GM19328 (cell line): ENCODE measurements at regions not wholly inside any gene's neighbourhood (a gene's known extent, or its start where the extent isn't known, plus 50 kb on each side); places are given as distances from the start of the nearest gene placed in this dataset.

Source experiments
- ATAC-seq: cut with Tn5 transposase; IDR thresholded peaks from one replicate; pipeline ENCODE4 v1.9.1; 2021; ENCODE audit warnings: mild to moderate bottlenecking, moderate library complexity; ENCODE audit not compliant: unreplicated experiment

DNA sequence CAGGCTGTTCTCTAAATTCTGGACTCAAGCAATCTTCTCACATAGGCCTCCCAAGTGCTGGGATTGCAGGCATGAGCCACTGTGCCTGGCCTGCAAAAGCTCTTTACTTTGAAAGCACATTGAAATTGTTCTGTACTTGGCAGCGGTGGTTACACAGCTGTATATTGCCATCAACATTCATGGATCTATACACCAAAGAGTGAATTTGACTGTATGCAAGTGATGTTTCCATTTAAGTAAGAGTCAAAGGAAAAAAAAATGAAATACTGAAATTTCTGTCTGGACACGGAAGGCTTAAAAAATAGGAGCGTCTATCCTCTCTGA lies 450.6 kb upstream of the PSMD7 start:
- ATAC-seq, result no peak

DNA sequence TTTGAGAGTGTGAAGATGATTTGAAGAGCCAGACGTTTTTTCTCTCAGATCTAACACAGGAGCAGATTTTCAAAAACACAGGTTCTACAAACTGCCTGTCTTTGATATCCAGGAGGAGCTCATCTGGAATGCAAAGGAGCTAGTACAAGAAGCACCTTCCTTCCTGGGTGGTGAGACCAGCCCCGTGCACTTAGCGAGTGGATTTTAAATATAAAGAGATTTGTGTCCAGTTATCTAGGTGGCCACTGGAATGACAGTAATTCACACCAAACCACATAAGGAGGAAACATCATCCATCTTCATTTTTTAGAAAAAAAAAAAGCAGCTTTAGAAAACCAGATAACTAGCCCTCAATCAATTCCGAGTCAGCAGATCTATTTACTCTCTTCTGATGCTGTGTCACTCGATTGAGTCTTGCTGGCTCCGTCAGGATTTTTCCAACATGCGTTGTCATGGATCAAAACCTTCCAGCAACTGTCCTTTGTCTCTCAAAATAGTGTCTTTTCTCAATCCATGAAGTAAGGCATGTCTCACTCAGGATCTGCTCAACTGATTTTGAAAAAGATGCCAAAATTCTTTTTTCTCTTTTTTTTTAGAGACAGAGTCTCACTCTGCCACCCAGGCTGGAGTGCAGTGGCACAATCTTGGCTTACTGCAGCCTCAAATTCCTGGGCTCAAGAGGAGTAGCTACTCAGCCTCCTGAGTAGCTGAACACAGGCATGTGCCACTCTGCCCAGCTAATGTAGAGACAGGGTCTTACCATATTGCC lies 451.2 kb upstream of the PSMD7 start:
- ATAC-seq, result no peak

DNA sequence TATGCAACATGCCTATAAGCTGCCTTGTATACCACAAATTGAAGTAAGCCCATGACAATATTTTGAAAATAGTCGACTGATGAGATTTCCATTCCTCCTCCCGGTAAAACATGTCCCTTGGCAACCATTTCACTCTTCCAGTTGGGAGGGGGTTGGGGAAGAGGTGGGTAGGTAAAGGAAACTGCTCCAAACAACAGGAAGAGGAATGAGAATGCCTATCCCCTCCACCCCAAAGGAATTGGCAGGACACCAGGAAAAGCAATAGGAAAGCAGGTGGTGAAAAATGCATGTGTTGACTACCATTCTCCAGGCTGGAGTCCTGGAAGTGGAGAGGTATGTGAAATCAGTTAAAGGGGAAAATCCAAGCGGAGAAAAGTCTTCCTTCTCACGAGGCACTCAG lies 455.9 kb upstream of the PSMD7 start:
- ATAC-seq, result no peak

DNA sequence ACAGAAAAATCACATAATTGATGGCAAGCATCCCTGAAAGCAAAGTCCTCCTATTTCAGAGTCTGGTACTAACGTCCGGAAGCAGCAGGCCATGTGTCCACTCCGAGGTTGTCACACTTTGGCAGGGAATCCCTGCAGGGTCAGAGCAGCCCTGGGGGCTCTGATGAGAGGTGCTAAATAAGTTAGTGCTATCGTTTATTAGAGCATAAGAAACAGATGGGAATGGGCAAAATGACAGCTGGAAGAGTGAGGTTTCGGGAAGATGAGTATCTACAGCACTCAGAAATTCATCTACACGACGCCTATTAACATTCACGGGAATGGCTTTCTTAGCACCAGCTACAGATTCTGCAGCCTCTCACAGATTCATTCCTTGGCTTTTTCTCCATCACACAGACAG lies 465.4 kb upstream of the PSMD7 start:
- ATAC-seq, result no peak

DNA sequence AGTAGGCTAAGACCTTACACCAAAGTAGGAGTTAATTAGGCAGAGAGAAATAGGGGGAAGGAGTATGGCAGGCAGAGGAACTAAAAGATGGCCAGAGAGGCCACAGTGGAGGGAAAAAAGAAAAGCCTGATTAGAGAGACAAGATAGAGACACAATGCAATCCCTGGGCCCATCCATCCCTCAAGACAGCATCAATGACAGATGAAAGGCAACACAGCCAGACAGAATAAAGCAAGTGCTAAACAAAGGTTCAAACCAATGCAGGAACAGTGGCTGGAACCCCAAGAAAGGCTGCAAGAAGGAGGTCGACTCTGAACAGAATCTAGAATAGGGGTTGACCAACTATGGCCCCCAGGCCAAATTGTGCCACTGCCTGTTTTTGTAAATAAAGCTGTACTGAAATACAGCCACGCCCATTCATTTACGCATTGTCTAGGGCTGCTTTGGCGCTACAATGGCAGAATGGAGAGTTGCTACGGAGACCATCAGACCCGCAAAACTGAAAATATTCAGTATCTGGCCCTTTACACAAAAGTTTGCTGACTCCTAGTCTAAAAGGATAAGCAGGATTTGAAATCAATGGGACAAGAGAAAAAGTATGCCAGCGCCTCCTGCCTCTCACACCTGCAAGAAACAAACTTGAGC lies 473.3 kb upstream of the PSMD7 start:
- no peak for ATAC-seq

DNA sequence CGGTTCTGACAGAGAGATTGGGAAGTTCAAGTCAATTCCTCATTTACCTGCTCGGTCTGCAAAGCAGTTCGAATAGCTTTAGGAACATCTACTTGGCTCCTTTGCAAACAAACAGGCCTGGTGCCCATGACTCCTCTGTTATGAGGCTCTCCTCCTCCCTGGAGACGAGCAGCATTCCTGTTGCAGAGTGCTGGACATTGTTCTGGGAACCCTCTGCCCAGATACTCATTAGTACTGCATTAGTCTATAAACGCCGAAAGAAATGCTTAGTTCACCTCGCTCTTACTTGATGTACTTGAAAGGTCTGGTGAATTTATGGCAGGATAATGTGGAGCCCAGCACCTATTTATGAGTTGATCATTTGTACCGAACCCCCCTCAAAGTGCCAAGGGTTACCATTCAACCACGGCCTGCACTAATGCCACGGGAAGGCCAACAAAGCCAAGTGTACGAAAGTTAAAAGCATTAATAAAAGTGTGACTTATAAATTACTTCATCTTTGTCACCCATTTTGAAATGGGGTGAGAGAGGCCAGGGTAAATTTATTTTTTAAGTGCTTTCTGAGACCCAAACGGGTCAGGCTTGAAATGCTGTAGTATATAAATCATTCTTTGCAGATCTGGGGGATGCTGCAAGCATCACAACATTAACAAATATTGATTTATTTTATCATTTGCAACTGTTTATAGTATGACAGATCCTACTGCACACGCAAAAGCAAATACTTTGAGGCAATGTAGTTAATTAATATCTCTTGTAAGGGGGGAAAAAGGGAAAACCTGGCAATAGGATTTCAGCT lies 478.9 kb upstream of the PSMD7 start:
- no peak for ATAC-seq

DNA sequence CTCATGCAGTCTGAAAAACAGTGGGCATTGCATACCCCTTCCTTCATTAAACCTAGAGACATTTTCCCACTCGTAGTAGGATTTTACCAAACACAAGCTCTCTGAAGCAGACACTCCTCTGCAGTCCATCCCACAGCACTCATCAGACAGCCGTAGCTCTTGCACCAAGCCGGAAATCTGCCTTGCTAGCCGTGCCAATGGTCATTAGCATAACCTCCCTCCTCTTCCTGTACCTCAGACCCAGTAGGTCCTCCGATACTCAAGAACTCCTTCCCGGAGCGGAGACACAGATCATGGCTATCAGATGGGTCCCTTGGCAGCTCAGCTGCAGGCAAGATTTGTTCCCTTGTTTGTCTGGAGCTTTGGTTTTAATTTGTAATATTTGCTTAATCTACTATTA lies 483.1 kb upstream of the PSMD7 start:
- no peak for ATAC-seq

DNA sequence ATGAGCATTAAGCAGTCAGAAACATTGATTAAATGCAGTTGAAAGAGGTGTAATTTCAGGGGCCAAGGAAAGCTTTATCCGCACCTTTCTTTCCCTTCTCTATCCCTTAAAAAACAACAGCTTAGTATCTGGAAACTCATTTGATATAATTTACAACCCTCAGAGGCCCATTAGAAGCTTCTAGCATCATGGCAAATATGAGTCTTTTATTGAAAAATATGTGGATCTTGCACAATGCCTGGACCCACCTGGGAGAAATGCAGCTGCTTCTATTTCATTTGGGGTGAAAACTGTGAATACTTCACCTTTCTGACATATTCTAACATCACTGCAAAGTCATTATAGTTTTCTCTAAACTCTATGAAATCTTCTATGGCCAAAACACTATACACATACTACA lies 492.2 kb upstream of the PSMD7 start:
- ATAC-seq, result no peak

DNA sequence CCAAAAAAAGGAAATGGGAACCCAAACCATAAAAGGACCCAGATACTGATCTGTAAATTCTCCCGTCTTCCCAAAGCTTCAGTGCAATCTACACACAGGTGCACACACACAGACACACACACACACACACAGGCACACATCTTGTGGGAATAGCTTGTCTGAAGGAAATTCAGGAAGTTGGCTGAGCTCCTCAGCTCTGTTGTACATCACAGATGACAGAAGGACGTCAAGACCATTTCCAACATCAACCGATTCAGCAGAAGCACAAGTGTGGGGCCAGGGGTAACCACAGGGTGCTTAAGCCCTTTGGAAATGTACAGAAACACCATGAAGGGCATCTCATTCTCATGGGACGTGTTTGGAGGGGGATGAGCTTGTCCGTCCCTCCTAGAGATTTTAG lies 498.1 kb upstream of the PSMD7 start:
- ATAC-seq, result no peak

DNA sequence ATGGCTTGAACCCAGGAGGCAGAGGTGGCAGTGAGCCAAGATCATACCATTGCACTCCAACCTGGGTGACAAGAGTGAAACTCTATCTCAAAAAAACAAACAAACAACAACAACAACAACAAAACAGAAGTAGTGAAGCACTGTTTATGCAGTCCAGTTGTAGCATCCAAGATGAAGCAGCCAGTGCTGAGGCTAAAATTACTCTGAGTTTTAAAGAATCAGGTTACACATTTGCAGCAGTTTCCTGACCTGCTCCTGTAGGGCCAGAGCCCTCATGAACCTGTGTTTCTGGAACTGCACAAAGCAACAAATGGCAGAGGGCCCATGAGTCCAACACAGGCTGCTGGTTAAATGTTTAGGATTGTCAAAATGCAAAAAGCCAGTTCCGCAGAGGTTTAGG lies 499.5 kb upstream of the PSMD7 start:
- ATAC-seq, result no peak

DNA sequence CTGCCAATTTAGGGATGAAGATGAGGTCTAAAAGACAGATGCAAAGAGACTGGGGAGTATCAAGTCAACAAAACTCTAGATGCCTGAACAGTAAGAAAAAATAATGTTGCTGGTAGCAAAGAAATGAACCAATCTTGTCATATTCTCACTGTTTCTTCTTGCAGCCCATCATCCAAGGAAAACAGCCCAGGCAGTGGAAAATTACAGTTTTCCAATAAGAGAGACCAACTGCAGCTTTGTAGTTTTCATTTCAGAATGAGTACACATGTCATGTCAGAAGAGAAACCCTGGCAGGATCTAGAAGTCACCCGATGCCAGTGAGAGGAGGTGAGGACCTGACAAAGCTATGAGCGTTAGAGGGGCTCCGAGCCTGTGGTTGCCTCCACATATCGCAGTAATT lies 500.4 kb upstream of the PSMD7 start:
- ATAC-seq, result no peak

DNA sequence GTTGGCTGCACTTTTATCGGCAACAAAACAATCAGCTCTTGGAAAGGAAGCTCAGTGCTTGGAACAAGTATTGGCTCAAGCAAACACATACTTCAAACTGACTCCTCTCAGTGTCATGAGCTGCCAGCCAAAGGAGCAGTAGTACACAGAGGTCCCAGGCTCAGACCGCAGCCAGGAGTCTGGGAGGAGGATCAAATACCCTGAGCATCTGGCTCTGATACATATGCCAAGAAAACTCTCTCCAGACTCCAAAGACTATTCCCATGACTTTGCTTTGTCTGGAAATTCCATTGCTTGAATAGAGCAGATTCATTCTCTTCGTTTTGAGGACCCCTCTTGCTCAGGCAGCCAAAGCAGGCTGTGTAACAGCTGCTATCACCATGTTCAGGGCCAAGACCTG lies 501.6 kb upstream of the PSMD7 start:
- ATAC-seq, result no peak

DNA sequence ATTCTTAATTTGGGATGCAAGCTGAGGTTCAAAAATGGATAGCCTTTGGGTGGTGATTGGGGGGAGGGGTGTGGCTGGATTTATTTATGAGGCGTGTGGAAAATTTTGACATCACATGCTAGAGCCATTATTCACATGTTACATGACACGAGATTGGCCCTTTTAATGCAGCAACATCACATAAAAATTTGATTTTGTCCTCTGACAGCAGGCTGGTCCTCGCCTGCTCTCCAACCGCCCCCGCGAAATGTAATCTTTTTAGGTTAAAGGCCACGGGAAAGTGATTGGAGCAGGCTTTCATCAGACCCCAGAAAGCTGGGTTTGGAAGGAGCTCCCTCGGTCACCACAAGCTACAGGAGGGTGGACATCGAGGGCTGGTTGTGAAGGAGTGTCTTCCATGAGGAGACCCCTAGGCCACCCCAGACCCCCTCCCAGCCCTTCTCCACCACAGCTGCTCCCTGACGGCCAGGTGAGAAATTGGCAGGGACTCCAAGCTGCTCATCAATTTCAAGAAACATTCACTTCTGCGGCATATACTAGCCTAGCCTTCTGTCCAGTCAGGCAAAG lies 502.7 kb upstream of the PSMD7 start:
- no peak for ATAC-seq

DNA sequence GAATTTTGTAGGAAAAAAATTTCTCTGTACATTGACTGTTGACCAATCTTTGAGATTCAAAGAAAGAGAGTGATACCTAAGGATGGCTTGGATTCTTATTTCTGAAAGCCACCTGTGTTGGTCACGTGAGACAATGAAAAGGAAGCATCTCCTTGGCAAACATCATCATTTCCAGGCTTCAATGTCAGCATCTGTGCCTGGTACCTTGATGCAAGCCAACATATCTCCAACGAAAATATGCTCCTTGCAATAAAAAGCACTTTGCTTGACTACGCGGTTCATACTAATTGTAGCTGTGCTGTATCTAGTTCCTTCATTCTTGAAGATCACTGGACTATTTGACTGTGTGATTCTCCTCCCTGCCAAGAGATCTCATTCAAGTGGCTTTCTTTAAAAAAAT lies 503.4 kb upstream of the PSMD7 start:
- no peak for ATAC-seq

DNA sequence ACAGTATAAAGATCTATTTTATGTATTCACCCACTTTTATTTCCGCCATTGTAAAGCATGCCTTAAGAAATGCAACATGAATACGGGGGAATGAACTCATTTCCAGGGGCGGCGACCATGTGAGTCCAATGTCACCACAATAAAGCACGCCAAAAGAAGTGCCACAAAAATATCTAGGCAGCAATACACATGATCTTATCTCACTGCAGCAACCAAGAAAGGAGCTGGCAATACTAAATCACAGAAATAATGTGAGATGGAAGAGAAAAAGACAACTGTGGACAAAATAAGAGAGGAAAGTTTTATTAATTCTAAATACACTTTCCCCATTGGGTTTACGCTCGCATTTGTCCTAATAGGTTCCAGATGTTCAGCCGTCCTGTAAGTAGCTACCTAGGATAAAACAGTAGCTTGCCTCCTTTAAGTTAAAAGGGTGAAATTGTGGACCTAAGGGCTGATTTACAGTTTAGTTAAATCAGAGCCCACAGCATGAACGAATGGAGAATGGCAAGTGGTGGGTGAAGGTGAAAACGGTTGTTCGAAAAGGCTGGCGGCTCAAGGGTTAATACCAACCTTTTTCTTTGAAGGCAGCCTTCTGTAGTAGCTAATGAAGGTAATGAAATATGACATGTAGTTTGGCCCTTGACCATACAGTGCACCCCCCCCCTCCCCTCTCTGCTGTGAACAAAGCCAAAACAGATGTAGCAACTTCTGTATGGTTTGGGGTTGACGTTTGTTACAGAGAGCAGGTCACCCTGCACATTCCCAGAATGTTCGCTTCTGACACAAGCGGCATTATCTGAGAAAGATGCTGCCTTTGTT lies 504.2 kb upstream of the PSMD7 start:
- ATAC-seq, result no peak

DNA sequence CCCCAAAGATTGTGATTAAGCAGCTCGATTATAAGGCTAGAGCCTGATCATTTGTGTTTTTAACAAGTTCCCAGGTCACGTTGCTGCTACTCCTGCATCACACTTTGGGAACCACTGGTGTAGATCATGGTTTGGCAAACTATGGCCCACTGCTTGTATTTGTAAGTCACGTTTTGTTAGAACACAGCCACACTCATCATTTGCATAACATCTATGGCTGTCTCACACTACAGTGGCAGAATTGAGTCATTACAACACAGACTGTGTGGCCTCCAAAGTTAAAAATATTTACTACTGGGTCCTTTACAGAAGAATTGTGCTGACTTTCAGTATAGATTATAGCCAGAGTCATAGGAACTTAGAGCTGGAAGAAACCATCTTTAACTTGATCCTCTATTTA lies 515.3 kb upstream of the PSMD7 start:
- no peak for ATAC-seq

DNA sequence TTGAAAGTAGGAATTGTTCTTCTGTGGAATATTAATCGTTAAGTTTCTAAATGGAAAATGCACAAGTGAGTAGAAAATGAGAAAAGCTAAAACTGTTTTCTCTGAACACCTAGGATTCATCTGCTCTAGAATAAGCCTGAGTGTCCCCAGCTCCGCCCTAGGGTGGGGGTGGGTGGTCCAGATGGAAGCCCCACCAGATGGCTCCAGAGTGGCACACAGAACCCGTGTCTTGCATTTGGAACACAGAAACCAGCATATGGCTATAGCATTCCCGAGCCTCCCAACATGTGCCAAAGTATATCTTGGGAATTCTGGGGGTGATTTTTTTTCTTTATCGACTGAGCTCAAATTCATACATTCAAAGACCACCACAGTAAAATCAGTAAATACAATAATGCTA lies 517.7 kb upstream of the PSMD7 start:
- ATAC-seq, result no peak

DNA sequence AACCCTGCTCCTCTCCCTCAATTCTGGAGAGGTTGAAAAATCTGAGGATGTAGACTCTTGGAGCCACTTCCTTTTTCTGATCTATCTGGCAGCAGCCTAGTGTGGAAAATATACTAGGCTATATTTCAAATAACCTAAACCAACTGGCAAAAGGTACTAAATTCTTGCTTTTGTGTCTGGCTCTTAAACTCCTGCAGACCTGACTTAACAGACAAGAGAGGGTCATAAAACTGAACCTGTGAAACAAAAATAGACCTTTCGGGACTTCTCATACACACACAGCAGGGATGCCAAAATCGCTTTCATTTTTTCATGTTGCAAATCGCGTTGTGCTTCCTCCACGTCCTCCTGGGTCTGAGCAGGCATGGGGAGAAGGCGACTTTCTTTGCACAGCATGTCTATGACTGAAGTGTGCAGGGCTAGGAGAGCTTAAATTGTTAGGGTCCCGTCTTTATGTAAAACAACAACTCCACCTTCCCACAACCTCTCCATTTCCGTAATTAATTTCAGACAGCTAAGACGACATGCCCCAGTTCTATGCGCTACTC lies 520.7 kb upstream of the PSMD7 start:
- ATAC-seq, result no peak

DNA sequence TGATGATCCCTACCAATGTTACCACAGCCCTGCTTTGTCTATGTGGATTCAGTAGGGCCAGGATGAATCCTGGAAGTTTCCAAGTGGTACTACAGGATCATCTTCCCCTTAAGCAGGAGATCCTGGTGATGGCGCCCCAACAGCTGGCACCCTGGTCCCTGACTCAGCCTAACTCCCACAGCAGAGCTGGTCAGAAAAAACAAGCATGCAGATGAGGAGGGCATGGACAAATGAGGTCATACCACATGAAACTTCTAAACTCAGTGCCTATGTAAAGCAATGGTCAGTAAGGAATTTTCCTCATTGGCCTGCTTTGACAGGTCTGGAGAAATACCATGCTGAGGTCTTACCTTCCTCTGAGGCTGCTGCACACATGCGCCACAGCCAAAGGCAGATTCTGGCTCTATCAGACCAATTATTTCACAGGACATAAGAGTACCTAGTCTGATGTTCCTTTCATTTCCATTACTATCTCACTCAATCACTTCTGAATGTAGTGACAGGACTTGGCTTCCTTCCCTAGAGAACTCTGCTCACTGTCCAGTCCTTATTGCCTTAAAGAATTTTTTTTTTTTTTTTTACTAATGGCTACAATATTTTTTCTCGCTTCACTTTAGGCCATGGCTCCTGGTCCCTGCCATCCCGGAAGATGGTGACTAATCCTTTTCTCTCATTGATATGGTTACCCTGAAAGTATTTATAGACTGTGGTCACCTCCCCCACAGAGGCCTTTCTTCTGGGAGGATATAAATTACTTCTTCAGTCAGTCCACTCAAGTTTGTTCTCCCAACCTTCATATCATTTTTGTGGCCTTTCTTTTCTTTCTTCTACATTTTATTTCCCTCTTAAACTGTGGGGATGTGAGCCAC lies 525.2 kb upstream of the PSMD7 start:
- no peak for ATAC-seq

DNA sequence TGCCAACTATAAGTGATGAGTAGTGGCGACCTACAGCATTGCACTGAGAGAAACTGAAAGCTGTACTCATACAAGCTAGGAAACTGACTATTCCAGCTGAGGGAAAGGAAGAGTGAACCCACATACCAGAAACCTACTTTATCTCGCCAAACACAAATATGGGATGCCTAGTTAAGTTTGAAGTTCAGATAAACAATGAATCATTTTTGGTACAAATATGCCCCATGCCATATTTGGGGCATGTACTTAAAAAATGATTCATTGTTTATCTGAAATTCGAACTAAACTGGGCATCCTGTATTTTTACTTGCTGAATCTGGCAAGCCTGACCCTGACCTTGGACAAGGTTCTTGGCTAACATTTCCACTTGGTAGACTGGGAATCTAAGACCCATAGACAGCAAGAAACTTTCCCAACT lies 527.8 kb upstream of the PSMD7 start:
- no peak for ATAC-seq
